ENCODE measurements at regions not wholly inside any gene's neighbourhood (a gene's known extent, or its start where the extent isn't known, plus 50 kb on each side); places are given as distances from the start of the nearest gene placed in this dataset.

DNA sequence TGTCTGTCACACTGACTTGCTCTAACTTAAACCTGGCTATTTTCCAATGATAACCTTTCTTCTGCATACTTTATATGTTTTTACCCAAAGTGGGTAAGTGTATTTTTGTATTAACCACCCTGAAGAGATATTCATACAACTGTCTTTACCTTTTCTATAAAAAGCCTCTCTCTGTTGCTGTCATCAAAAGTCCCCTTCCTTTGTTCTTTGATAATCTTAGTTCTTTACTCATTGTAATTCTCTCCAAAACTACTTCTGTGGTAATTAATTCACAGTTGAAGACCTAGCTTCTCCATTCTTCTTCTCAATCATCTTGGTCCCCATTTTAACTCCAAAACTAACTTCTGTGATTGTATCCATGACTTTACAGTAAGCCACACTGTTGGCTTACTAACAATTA is 479.7 kb upstream of the MGAT4C start:
- no peak for DNase-seq (ENCODE audit: low read depth)
- Histone ChIP-seq H3K27ac (ENCODE audit: low read depth, low read length) (no peak overlapping the region), H3K36me3 (ENCODE audit: insufficient read depth, low read length) (no peaks in the 10 kb centered on the region), H3K27me3 (ENCODE audit: insufficient read depth, low read length) (no peaks in the 10 kb centered on the region), H3K4me3 (ENCODE audit: insufficient read depth, low read depth, low read length) (no peak overlapping the region), H3K9ac (ENCODE audit: low read length) (no peak overlapping the region), H3K79me2 (ENCODE audit: insufficient read depth, low read length) (no peaks in the 10 kb centered on the region), H3K4me1 (ENCODE audit: insufficient read depth, low read length) (no peaks in the 10 kb centered on the region), H4K20me1 (ENCODE audit: insufficient read depth, low read length) (no peaks in the 10 kb centered on the region), H3K9me3 (ENCODE audit: insufficient read depth, low read depth, low read length) (no peaks in the 10 kb centered on the region), H2AFZ (ENCODE audit: low read depth, low read length) (no peak overlapping the region), H3K4me2 (ENCODE audit: low read length) (no peak overlapping the region)
- Mint-ChIP-seq H3K4me1 (ENCODE audit: low read depth, unreplicated experiment) (no peaks in the 10 kb centered on the region), H3K36me3 (ENCODE audit: low read depth, unreplicated experiment) (no peaks in the 10 kb centered on the region), H3K27me3 (ENCODE audit: low read depth, unreplicated experiment) (no peaks in the 10 kb centered on the region), H3K9me3 (ENCODE audit: unreplicated experiment) (no peaks in the 10 kb centered on the region), H3K4me3 (ENCODE audit: unreplicated experiment) (no peak overlapping the region), H3K27ac (ENCODE audit: unreplicated experiment) (no peak overlapping the region)
- FAIRE-seq = no peak
- no peak for TF ChIP-seq EZH2 (IDR thresholded peaks at IDR 0.05; ENCODE audit: insufficient read depth, low read length)
- TF ChIP-seq, protein P1, sequence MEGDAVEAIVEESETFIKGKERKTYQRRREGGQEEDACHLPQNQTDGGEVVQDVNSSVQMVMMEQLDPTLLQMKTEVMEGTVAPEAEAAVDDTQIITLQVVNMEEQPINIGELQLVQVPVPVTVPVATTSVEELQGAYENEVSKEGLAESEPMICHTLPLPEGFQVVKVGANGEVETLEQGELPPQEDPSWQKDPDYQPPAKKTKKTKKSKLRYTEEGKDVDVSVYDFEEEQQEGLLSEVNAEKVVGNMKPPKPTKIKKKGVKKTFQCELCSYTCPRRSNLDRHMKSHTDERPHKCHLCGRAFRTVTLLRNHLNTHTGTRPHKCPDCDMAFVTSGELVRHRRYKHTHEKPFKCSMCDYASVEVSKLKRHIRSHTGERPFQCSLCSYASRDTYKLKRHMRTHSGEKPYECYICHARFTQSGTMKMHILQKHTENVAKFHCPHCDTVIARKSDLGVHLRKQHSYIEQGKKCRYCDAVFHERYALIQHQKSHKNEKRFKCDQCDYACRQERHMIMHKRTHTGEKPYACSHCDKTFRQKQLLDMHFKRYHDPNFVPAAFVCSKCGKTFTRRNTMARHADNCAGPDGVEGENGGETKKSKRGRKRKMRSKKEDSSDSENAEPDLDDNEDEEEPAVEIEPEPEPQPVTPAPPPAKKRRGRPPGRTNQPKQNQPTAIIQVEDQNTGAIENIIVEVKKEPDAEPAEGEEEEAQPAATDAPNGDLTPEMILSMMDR (IDR thresholded peaks at IDR 0.05; ENCODE audit: insufficient read depth, low read depth, low read length) = no peak

DNA sequence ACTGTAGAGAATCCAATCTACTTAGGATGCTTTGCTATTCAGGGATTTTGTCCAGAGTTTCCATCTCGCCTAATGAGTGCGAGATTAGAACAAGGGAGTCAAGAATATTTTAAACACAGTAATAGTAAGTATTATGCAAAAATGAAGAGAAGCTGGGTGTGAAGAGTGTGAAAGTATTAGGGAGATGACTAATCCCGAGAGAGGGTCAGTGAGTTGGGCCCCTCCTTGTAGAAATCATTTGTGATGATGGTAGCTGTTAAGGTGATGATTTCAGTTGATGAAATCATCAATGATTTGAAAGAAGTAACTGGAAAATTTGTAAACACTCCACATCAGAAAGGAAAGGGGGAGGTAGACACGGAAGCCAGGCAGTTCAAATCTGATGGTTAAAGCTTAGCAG is 478.9 kb upstream of the MGAT4C start:
- no peaks in the 10 kb centered on the region for H4K20me1 ChIP-seq (ENCODE audit: insufficient read depth, low read length)
- H3K27me3 ChIP-seq (ENCODE audit: insufficient read depth, low read length) = no peaks in the 10 kb centered on the region
- H3K27me3 Mint-ChIP-seq (ENCODE audit: low read depth, unreplicated experiment) = no peaks in the 10 kb centered on the region
- H3K4me3 ChIP-seq (ENCODE audit: insufficient read depth, low read depth, low read length) = no peak overlapping the region
- H3K4me2 ChIP-seq (ENCODE audit: low read length) = no peak overlapping the region
- no peaks in the 10 kb centered on the region for H3K9me3 Mint-ChIP-seq (ENCODE audit: unreplicated experiment)
- H3K36me3 ChIP-seq (ENCODE audit: insufficient read depth, low read length) = no peaks in the 10 kb centered on the region
- no peaks in the 10 kb centered on the region for H3K9me3 ChIP-seq (ENCODE audit: insufficient read depth, low read depth, low read length)
- no peak overlapping the region for H3K9ac ChIP-seq (ENCODE audit: low read length)
- no peak overlapping the region for H3K4me3 Mint-ChIP-seq (ENCODE audit: unreplicated experiment)
- H3K27ac Mint-ChIP-seq (ENCODE audit: unreplicated experiment) = no peak overlapping the region
- DNase-seq (ENCODE audit: low read depth) (no peak), FAIRE-seq (no peak)
- no peak overlapping the region for H2AFZ ChIP-seq (ENCODE audit: low read depth, low read length)
- H3K79me2 ChIP-seq (ENCODE audit: insufficient read depth, low read length) = no peaks in the 10 kb centered on the region
- peaks cover 3% of the 10 kb centered on the region for H3K4me1 Mint-ChIP-seq (ENCODE audit: low read depth, unreplicated experiment)
- H3K4me1 ChIP-seq (ENCODE audit: insufficient read depth, low read length) = no peaks in the 10 kb centered on the region
- TF ChIP-seq, protein P1 (IDR thresholded peaks at IDR 0.05; ENCODE audit: insufficient read depth, low read depth, low read length) = no peak
- no peak for TF ChIP-seq EZH2 (IDR thresholded peaks at IDR 0.05; ENCODE audit: insufficient read depth, low read length)
- no peak overlapping the region for H3K27ac ChIP-seq (ENCODE audit: low read depth, low read length)
- H3K36me3 Mint-ChIP-seq (ENCODE audit: low read depth, unreplicated experiment) = no peaks in the 10 kb centered on the region

DNA sequence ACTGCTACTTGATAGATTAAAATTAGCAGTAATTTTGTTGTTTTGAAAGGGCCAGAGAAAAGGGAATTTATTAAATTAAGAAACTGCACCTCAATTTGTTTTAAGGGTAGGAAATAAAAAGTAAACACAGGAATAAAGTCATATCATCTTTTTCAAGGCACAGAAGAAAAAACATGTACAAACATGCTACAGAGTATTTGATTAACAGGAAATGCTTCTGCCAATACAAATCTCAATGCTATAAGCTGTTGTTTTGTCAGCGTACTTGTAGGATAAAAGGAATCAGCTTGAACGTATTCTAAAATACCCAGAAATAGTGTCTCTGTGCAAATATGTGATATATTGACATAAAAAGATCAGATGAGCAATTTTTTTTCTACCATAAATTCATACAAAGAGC is 474.0 kb upstream of the MGAT4C start:
- DNase-seq (ENCODE audit: low read depth) = no peak
- no peaks in the 10 kb centered on the region for H3K9me3 ChIP-seq (ENCODE audit: insufficient read depth, low read depth, low read length)
- no peak overlapping the region for H3K27ac ChIP-seq (ENCODE audit: low read depth, low read length)
- Mint-ChIP-seq H3K4me3 (ENCODE audit: unreplicated experiment) (no peak overlapping the region), H3K27ac (ENCODE audit: unreplicated experiment) (no peak overlapping the region), H3K27me3 (ENCODE audit: low read depth, unreplicated experiment) (no peaks in the 10 kb centered on the region), H3K36me3 (ENCODE audit: low read depth, unreplicated experiment) (no peaks in the 10 kb centered on the region), H3K4me1 (ENCODE audit: low read depth, unreplicated experiment) (peaks cover 4% of the 10 kb centered on the region), H3K9me3 (ENCODE audit: unreplicated experiment) (no peaks in the 10 kb centered on the region)
- H3K4me3 ChIP-seq (ENCODE audit: insufficient read depth, low read depth, low read length) = no peak overlapping the region
- no peak overlapping the region for H3K9ac ChIP-seq (ENCODE audit: low read length)
- no peaks in the 10 kb centered on the region for H3K27me3 ChIP-seq (ENCODE audit: insufficient read depth, low read length)
- TF ChIP-seq EZH2 (IDR thresholded peaks at IDR 0.05; ENCODE audit: insufficient read depth, low read length) = no peak
- TF ChIP-seq, protein P1 (IDR thresholded peaks at IDR 0.05; ENCODE audit: insufficient read depth, low read depth, low read length) = no peak
- no peak overlapping the region for H3K4me2 ChIP-seq (ENCODE audit: low read length)
- H4K20me1 ChIP-seq (ENCODE audit: insufficient read depth, low read length) = no peaks in the 10 kb centered on the region
- H3K4me1 ChIP-seq (ENCODE audit: insufficient read depth, low read length) = peaks cover under 1% of the 10 kb centered on the region
- H3K79me2 ChIP-seq (ENCODE audit: insufficient read depth, low read length) = no peaks in the 10 kb centered on the region
- no peak overlapping the region for H2AFZ ChIP-seq (ENCODE audit: low read depth, low read length)
- FAIRE-seq = no peak
- no peaks in the 10 kb centered on the region for H3K36me3 ChIP-seq (ENCODE audit: insufficient read depth, low read length)

Measured in astrocyte (in vitro differentiated cells and primary cell).